KMS-11 (cell line): ENCODE measurements at regions not wholly inside any gene's neighbourhood (a gene's known extent, or its start where the extent isn't known, plus 50 kb on each side); places are given as distances from the start of the nearest gene placed in this dataset.
A peak's percentile ranks its signal among the peaks of the same experiment; 100 is the strongest.

Experiments
- H2AFZ ChIP-seq: fragments of 200-600 bp; sonication (generic); 2 replicates; pipeline ENCODE4 v1.6.1; 2016; ENCODE audit warnings: antibody characterized with exemption, mixed run types, low read depth
- H3K27ac ChIP-seq: fragments of 200-600 bp; sonication (generic); 2 replicates; pipeline ENCODE4 v1.6.1; 2016; ENCODE audit warnings: mild to moderate bottlenecking, mixed run types
- H3K27me3 ChIP-seq: fragments of 200-600 bp; sonication (generic); 2 replicates; pipeline ENCODE4 v1.6.1; 2017; ENCODE audit warnings: mild to moderate bottlenecking, low read depth, mixed run types, moderate library complexity; ENCODE audit not compliant: insufficient read depth
- H3K36me3 ChIP-seq: fragments of 200-600 bp; sonication (generic); 2 replicates; pipeline ENCODE4 v1.6.1; 2017; ENCODE audit warnings: mild to moderate bottlenecking, mixed run types; ENCODE audit not compliant: insufficient read depth
- H3K4me1 ChIP-seq: fragments of 200-600 bp; sonication (generic); 2 replicates; pipeline ENCODE4 v1.6.1; 2016; ENCODE audit warnings: mild to moderate bottlenecking, low read depth, mixed run types; ENCODE audit not compliant: poor library complexity, severe bottlenecking
- H3K4me2 ChIP-seq: fragments of 200-600 bp; sonication (generic); 2 replicates; pipeline ENCODE4 v1.7.0; 2016; ENCODE audit warnings: mild to moderate bottlenecking, mixed run types
- H3K4me3 ChIP-seq: fragments of 200-600 bp; sonication (generic); IDR thresholded peaks from 2 replicates; pipeline ENCODE4 v1.6.1; 2017; ENCODE audit warnings: low read depth, low read length, mixed read lengths; ENCODE audit not compliant: insufficient read depth
- H3K79me2 ChIP-seq: fragments of 200-600 bp; sonication (generic); 2 replicates; pipeline ENCODE4 v1.6.1; 2016; ENCODE audit warnings: low read depth, mixed run types; ENCODE audit not compliant: insufficient read depth
- H3K9ac ChIP-seq: fragments of 200-600 bp; sonication (generic); 2 replicates; pipeline ENCODE4 v1.6.1; 2016; ENCODE audit warnings: mild to moderate bottlenecking, mixed run types
- H4K20me1 ChIP-seq: fragments of 200-600 bp; sonication (generic); 2 replicates; pipeline ENCODE4 v1.6.1; 2016; ENCODE audit warnings: mild to moderate bottlenecking, mixed run types; ENCODE audit not compliant: insufficient read depth
- TF ChIP-seq, protein P1 (sequence below): fragments of 200-600 bp; sonication (generic); conservative IDR thresholded peaks from 2 replicates; pipeline ENCODE4 v1.6.1; 2017; ENCODE audit warnings: low read depth, mild to moderate bottlenecking, antibody characterized with exemption, low read length, moderate library complexity, mixed read lengths

DNA sequence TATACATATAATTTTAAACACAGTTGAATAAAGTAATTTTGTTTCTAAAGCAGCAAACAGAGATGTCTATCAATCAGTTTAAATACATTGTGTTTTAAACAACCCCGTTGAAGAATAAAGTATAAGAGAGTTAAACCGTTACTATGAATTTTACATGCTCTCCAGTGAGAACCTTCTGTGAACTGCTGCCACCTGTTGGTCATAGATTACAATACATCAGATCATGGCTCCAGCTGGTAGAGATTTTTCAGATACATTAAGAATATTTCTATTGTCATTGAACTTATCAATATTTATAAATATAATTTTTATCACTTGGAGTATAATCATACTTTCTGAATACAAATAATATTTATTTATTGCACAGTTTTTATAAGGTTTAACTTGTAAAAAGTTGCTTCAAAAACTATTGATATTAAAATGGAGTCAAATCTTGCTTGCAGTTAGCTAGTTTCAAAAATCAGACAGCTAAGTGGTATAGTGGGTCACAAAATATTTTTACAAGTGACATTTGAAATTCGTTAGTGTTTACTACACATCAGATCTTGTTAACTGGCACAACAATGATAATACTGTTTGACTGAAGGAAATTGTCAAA lies 561.2 kb upstream of the PHF14 start:
- H3K9ac ChIP-seq: no peak overlapping the region
- no peaks in the 10 kb centered on the region for H3K79me2 ChIP-seq
- no peak overlapping the region for H3K4me2 ChIP-seq
- no peak overlapping the region for H3K4me3 ChIP-seq
- no peak overlapping the region for H2AFZ ChIP-seq
- H3K27ac ChIP-seq: no peak overlapping the region
- no peaks in the 10 kb centered on the region for H3K4me1 ChIP-seq
- no peaks in the 10 kb centered on the region for H3K36me3 ChIP-seq
- TF ChIP-seq, protein P1, sequence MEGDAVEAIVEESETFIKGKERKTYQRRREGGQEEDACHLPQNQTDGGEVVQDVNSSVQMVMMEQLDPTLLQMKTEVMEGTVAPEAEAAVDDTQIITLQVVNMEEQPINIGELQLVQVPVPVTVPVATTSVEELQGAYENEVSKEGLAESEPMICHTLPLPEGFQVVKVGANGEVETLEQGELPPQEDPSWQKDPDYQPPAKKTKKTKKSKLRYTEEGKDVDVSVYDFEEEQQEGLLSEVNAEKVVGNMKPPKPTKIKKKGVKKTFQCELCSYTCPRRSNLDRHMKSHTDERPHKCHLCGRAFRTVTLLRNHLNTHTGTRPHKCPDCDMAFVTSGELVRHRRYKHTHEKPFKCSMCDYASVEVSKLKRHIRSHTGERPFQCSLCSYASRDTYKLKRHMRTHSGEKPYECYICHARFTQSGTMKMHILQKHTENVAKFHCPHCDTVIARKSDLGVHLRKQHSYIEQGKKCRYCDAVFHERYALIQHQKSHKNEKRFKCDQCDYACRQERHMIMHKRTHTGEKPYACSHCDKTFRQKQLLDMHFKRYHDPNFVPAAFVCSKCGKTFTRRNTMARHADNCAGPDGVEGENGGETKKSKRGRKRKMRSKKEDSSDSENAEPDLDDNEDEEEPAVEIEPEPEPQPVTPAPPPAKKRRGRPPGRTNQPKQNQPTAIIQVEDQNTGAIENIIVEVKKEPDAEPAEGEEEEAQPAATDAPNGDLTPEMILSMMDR: peak; percentile 63
- no peaks in the 10 kb centered on the region for H4K20me1 ChIP-seq
- H3K27me3 ChIP-seq: no peaks in the 10 kb centered on the region

DNA sequence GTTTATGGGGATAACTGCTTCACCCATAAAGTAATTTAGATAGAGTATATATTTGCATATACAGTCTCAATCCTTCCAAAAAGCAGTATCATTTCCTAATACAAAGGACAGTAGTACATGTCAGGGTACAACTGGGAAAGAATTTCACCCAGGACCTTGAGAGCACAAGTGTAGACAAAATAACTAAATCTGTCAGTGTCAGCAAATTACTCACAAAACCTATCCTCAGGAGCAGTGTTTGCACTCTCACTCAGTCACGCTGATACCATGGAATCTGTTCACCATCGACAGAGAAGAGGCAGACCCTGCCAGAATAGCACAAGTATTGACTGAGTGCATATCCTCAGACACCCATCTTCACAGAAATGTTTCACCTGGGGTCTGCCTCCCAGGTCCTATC lies 554.7 kb upstream of the PHF14 start:
- Histone ChIP-seq H2AFZ (no peak overlapping the region), H3K79me2 (no peaks in the 10 kb centered on the region), H4K20me1 (no peaks in the 10 kb centered on the region), H3K4me1 (no peaks in the 10 kb centered on the region), H3K4me3 (no peak overlapping the region), H3K9ac (no peak overlapping the region), H3K27ac (no peak overlapping the region), H3K36me3 (no peaks in the 10 kb centered on the region), H3K4me2 (no peak overlapping the region), H3K27me3 (no peaks in the 10 kb centered on the region)
- TF ChIP-seq, protein P1: no peak

DNA sequence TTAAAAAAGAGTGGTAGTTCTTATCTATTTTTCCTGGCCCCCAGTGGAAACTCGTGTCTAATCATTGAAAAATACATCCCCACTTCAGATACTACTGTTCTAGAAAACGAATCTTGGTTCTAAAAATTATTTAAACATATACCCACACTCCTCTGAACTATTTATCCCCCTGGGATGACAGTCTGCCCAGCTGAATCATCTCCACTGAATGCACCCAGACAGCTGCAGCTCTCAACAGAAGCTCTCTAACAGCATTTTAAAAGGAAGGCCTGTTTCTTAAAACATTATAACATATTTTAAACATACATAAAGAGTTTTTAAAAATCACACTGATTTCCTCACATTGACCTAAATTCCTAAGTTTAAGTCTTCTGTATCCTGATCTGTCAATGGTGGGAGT lies 544.6 kb upstream of the PHF14 start:
- Histone ChIP-seq H3K4me2 (no peak overlapping the region), H3K9ac (no peak overlapping the region), H3K4me1 (no peaks in the 10 kb centered on the region), H3K27ac (no peak overlapping the region), H3K4me3 (no peak overlapping the region), H4K20me1 (no peaks in the 10 kb centered on the region), H3K36me3 (no peaks in the 10 kb centered on the region), H3K79me2 (no peaks in the 10 kb centered on the region), H2AFZ (no peak overlapping the region), H3K27me3 (no peaks in the 10 kb centered on the region)
- TF ChIP-seq, protein P1: no peak

DNA sequence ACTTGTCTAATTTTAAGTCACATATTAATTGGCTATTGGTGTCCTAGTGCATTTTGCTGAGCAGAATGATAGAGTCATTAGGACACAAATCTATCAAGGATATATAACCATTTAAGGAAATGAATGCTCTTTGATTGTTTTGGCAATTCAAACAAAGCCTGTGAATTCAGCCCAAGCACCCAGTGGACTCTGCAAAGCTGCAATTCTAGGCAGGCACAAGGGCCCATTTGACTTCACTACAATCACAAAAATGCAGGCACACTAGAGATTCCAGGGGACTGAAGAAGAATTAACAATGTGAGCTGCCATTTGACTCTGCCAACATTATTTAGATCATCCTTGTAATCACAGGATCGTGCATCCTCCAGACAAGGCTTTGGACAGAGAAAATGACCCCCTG lies 544.2 kb upstream of the PHF14 start:
- Histone ChIP-seq H3K4me1 (no peaks in the 10 kb centered on the region), H3K27me3 (no peaks in the 10 kb centered on the region), H3K27ac (no peak overlapping the region), H2AFZ (no peak overlapping the region), H3K36me3 (no peaks in the 10 kb centered on the region), H4K20me1 (no peaks in the 10 kb centered on the region), H3K4me3 (no peak overlapping the region), H3K9ac (no peak overlapping the region), H3K79me2 (no peaks in the 10 kb centered on the region), H3K4me2 (no peak overlapping the region)
- TF ChIP-seq, protein P1: no peak
